GM19238 (cell line): ENCODE measurements at regions not wholly inside any gene's neighbourhood (a gene's known extent, or its start where the extent isn't known, plus 50 kb on each side); places are given as distances from the start of the nearest gene placed in this dataset.

Source experiments
- DNase-seq: peaks from one replicate; pipeline ENCODE4 v3.0.0; 2011; ENCODE audit warnings: low spot score; ENCODE audit not compliant: insufficient read length

DNA sequence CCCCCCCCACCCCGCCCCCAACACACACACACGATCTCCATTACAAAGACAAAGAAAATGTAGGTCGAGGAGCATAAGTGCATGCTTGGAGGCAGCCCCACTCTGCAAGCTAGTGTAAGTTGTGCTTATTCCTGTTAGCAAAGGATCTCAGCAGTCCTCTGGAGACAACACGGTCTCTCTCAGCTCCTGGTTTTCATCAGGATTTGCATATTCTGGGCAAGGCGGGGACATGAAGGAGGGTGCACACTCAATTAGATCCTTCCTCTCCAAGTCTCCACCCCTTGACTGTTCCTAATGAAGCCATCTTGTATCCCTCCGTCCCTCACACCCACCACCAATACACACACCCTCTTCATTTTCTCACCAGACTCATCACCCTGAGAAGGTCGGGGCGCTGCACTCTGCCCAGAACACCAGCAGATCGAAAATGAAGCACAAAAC, 63.8 kb downstream of the MRPL46 start:
- DNase-seq: no peak

DNA sequence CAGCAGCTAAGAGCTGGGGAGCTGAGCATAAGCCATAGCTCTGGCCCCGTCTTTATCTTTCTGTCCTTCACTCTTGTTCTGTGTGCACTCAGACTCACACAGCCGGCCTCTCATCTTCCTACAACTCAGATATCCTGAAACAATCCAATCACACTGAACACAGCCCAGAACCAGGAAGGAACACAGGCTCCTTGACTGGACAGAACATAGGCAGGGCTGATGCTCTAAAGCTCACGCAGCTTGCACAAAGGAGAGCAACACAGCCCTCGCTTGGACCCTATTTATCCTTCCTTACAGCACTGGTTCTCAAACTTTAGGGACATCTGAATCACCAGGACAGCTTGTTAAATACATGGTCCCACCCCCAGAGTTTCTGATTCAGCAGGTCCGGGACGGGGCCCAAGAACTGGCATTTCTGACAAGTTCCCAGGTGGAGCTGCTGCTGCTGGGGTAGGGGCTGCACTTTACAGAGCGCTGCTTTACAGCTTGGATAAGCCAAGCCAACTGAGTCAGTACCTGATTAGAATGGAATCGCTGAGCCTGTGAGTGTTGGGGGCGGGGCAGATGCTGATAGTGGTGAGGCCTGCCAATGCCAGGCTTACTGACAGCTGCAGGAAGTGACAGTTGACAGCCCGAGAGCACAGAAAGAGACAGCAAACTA, 65.1 kb downstream of the MRPL46 start:
- no peak for DNase-seq

DNA sequence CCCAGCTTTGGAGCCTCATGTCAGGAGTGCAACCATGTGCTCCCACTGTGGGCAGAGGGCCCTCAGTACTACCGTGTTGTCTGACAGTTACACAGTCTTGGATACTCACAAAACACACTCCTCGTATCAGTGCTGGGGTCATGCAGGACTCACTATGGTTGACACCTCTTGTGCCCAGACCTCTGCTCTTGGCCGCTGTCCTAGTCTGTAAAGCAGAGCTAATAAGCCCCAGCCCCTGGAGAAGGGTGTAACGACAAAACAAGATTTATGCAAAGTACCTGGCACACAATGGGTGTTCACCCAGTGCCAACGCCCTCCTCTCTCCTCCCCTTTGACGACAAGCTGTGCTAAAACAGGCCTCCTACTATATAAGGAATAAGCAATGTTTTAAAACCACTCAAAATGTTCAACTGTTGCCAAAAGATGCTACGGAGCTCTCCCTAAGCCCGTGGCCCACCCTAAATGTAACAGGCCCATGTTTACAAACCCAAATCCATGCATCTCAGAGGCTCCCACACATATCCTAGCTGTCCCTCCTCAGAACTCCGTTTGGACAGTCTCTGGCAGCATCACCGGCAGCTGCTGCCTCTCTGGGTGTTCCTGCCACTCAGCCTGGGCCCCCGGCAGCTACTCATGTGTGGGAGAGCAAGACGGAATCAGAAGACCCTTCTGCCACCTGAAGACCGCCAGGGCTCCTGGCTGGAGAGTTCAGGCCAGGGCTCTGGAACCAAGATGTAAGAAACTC, 65.8 kb downstream of the MRPL46 start:
- no peak for DNase-seq

DNA sequence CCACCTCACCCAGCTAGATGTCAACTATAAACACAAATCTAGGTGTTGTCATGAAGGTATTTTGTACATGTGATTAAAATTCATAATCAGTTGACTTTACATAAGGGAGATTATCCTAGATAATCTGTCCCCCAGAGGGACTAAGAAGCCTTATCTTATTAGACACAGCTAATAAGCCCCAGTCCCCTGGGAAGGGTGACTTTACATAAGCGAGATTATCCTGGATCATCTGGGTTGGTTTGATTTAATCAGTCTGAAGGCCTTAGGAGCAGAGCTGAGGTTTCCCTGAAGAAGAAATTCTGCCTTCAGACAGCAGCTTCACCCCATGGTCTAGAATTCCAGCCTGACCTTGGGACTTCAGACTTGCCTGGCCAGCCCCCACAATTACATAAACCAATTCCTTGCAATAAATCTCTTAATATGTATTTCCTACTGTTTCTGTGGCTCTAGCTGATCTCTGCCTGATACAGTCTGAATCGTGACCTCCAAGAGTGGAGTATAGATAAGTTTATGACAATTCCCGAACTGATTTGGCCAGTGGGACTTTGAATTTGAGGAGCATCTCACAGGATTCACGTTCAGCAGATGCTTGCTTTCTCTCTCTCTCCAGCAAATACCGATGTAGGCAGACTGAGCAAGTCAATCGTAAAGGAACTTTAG, 66.5 kb downstream of the MRPL46 start:
- DNase-seq: no peak

DNA sequence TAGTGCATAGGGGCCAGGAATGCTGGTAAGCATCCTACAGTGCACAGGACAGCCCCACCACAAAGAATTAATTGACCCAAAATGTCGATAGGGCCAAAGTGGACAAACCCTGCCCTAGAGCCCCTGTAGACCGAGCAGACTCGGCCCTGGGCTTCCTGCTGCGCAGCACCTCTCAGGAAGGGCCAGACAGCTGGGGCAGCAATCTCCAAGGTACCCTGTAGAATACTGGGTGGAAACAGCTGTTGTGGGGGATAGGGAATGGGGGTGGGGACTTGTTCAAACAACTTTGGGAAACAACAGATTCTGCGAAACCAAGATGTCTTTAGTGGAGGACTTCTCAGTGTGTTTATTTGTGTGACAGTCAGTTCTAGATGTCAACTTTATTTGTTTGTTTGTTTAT, 67.1 kb downstream of the MRPL46 start:
- no peak for DNase-seq

DNA sequence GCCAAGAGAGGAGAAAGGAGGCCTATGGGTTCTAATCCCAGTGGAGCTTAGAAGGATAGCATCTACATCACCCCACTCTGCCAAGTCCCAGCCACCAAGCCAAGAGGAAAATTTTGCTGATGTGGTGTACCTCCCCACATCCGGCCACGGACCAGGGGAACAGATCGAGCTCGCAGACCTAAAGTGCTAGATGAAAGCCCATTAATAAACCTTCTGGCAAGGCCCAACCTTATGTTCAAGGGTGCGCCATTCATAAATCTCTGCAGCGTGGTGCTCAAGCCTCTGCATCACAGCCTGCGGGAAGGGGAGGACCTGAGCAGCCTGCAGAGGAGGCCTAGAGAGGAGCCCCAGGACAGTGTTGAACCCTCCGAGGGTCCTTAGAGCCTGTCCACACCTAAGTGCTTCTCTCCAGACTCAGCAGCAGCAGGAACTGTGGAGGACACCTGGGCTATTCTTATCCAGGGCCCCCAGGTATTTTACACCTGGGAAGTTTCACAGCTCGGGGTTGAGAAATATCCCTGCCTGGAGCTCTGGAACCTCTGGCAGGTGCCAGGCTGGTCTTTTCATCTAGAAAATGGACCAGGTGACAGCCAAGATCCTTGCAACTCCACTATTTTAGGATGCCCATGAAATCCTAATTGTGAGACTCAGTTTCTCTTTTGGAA, 68.0 kb downstream of the MRPL46 start:
- no peak for DNase-seq

DNA sequence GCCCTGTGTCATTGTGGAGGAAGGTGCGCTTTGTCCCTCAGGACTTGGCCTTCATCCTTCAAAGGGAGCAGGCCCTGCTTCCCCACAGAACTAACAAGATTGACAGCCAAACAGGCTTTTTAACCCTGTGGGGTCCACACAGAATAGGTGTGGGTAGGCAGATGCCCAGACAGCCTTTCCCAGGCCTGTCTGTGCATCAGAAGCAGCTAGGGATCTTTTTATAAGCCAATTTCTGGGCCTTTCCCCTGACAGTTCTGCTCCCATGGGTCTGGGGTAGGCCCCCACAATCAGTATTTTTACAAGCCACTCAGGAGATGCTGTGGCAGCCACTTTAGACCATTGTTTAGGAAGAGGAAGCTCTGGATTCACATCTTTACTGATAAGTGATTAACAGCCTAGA, 69.2 kb downstream of the MRPL46 start:
- no peak for DNase-seq

DNA sequence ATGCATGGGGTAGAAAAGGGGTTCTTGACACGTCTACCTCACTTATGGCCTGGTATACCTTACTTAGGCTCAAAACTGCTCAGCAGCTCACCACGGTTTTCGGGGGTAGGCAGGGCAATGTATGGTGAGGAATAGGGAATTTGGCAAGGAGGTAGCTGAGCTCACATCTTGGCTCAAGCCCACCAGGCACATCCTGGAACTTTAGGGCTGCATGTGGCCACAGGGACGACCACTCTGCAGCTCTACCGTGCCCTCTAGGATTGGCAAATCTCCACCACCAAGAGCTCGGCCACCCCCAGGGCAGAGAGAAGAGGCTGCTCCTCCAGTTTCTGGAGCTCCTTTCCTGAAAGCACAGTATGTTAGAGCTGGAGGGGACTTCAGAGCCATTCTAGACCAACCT, 69.7 kb downstream of the MRPL46 start:
- DNase-seq: no peak

DNA sequence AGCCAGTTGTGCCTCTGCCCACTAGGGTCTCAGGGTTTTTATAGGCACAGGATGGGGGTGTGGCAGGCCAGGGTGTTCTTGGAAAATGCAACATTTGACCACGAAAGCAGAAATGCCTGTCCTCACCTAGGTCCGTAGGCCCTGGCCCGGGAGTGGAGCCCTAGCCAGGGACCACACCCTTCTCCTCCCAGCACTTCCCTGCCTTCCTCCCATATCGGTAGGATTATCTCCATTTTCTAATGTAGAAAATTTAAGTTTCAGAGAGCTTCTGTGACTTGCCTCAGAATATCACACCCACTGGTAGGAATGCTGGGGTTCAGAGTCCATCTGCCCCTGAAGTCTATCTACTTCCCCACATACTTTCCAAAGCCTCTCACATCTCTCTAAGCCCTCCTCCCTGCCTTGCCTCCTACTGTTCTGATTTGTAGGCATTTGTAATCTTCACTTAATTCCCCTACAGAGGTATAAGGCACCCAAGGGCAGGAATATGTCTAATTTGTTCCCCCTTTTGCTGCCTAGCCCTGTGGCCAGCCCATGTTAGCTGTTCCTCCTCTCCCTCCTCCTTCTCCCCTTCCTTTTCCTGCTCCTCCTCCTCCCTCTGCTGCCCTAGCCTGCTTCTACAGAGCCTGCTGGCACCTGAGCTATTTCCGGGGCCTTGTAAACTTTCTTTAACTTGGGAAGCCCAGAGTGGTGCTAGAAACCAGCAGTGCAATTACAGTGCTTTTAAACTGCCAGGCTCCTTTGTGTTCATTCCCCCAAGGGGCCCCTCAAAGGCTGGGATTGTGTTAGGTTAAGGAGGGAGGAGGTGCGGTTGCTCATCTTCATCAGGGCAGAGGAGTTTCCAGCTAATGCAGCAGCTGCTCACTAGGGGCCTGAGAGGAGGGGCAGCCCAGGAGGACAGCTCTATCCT, 71.1 kb downstream of the MRPL46 start:
- no peak for DNase-seq

DNA sequence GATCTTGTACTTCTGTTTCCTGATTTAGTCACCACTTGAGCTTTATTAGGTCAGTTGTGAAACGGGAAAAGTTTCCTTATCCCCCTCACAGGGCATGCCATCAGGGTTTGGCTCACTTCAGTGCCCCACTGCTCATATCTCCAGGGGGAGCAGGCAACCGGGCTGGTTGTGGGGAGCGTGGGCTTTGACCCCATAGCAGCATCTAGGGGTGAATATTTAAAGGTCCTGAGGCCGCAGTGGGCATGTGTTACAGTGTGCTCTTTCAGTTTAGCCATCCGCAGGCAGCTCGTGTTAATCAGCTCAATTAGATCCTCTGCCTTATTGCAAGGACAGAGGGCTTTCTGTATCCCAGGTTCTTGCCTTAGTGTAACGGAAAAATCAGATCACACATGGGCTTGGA, 71.9 kb downstream of the MRPL46 start:
- no peak for DNase-seq

DNA sequence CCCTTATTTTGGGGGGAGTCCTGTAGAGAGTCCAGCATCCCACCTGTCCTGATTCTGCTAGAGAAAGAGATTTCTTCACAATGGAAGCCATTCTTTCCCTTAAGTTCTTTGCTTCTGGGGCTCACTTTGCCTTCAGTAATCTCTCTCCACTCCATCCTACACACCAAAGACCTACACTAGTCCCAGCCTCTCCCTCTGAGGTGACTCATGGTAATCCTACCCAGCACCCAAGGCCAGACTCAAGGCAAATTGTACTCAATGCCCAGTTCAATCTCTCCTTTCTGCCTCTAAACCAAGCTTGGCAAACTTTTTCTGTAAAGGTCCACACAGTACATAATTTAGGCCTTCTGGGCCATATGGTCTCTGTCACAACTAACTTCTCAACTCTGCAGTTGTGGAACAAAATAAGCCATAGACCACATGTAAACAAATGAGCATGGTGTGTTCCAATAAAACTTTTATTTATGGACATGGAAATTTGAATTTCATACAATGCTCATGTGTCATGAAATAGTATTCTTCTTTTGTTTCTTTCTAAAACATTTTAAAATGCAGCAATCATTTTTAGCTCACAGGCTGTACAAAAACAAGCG, 72.5 kb downstream of the MRPL46 start:
- no peak for DNase-seq

DNA sequence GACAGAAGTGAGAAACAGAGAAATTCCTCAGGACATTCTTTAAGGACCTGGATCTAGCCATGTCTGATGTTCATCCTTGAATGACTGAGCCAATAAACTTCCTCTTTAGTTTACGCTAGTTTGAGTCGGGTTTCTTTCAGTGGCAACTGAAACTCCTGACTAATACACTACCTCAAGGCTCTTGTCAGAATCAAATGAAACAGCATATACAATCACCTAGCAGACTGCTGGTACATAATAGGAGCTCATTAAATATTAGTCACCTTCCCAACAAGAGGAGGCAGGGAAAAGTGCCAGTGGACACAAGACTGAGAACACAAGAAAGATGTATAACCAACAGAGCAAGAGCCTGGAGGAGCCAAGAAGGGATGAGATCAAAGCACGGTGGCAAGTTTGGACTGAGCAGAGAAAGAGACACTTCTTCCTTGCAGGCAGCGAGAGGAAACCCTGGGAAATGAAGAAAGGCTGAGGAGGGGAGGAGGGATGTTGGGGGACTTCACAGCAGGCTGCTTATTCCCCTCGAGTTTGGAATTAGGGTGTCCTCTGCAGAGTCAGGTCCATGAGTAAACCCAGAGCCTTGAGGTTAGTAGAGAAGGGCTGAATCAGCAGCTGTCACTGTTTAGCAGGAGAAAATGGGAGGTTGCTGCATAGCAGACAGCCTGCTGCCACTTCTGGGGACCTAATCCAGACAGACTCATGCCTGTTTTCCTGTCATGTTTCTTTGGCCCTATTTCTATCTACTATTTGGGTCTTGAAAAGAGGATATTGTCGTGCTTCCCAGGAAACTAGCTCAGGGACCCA, 73.3 kb downstream of the MRPL46 start:
- no peak for DNase-seq

DNA sequence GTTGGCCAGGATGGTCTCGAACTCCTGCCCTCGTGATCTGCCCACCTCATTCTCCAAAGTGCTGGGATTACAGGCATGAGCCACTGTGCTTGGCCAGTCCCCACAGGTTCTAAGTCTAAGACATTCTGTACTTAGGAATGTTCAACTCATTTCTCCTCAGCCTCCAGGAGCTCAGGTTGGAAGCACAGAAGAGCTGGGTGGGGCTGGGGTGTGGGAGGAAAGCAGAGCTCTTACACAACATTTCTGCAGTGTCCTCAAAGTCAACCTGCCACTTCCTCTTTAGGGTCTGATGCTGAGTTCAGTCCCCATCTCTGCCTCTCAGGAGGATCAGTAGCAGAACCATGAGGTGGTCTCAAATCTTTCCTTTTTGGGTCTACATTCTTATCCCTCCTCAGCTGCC, 75.5 kb downstream of the MRPL46 start:
- no peak for DNase-seq

DNA sequence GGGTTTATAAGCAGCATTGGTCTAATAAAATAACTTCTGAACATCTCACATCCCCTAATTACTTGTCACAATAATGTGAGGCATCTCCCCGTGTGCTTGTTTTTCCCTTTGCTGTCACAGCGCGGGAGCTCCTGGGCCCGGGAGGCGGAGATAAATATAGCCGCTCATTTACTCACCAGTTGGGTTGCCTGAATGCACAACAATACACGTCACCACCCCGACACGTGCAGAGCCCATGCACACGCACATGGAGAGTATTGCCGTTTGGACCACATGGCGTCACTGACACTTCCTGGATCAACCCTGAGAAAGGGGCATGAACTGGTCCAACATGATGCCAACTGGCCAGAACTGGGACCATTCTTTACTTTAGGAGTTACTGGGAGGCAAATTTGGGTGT, 76.2 kb downstream of the MRPL46 start:
- DNase-seq: no peak

DNA sequence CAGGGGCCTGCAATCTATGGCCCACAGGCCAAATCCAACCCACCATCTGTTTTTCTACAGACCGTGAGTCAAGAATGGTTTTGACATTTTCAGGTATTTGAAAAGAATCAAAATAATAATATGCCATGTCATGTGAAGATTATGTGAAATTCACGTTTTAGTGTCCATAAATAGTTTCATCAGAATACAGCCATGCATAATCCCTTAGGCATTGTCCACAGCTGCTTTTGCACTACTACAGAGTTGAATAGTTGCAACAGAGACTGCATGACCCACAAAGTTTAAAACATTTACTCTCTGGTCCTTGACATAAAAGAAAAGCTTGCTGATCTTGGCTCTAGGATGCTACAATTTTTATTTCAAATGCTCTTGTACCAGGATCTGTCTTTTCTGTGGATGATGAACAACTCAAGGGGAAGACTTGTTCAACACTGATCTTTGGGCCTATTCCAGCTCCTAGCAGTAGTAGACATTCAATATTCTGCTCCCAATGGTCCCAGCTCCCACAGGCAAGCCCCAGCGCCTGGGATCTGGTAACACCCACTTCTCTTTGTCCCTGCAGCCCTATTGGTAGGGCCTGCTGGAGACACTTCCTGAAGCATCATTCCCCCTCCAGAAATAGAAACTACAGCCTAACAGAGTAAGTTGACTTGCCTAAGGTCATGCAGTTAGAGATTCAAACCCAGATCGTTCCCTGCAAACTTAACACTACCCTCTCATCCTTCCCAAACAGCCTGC, 76.9 kb downstream of the MRPL46 start:
- no peak for DNase-seq

DNA sequence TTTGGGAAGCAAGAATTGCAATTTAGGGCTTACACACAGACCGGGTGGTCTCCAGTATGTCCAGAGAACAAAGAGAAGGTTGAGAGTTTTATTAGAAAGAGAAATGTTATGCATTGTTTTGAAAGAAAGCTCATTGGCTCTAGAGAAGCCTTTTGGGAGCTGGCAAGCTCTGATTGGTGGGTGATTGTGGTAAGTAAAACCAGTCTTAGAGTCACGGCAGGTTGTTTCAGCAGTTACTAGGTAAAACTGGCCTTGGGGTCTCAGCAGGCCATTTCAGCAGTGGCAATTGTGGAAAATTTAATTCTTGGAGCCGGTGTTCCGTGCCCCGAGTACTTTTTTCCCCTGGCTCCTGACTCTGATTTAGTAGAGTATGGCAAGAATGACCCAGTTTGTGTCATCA, 78.1 kb downstream of the MRPL46 start:
- DNase-seq: no peak

DNA sequence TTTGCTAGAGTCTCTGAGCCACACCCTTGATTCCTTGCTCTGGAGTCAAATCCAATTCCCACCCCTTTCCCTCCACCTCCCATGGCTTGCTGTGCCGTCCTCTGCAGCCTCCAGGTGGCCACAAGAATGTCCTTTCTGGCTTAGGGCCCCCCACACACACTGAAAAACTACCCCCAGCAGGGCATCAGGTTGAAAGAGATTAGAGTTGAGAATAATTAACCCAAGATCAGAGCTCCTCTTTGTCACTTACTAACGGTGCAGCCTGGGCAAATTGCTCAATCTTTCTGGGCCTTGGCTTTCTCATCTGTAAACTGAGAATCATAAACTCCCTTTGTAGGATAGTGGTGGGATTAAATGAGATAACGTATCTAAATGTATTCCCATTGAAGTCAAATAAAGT, 78.5 kb downstream of the MRPL46 start:
- DNase-seq: no peak

DNA sequence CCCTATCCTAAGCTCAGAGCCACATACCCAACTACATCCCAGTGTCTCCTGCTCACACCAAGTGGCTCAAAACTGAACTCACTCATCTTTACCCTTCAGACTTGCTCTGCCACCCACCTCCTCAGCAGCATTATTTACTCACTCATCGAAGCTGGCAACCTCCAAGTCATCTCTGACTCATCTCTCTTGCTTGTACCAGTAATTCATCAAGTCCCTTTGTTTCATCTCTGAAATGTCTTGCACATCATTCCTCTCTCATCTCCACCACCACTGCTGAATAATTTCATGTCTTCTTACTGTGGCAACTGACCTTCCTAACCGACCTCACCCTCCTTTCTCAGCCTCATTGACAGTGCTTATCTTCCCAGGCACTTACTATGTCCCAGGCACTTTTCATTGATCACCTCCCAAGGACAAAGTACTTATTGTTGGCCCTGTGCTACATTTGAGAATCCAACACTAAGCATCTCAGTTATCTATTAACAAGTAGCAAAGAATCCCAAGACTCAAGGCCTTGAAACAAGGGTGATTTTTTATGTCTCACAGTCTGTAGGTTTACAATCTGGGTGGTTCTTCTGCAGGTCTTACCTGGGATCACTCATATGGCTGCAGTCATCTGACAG, 82.0 kb downstream of the MRPL46 start:
- DNase-seq: no peak

DNA sequence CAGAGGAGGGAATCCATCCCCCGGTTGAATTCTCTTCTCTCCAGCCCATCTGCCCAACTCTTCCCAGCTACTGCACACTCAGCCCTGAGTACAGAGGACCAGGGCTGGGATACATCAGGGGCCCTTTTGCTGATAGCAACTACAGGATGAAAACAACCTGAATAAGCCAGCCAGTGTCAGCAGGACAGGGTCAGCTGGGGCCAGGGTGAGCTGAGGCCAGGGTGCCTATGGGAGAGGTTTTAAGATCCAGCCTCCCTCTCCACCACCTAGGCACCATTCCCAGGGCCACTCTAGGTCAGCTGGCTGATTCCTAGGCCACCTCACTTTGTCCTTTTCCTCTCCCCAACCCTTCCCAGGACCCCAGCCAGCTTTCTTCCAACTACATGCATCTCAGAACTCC, 83.8 kb downstream of the MRPL46 start:
- DNase-seq: no peak
